Liver (tissue), 3 donors: ENCODE measurements at regions not wholly inside any gene's neighbourhood (a gene's known extent, or its start where the extent isn't known, plus 50 kb on each side); places are given as distances from the start of the nearest gene placed in this dataset.

Experiments
- CTCF ChIP-seq: fragments of 150-350 bp; IDR thresholded peaks from 2 replicates; pipeline ENCODE4 v1.5.1; 2017; ENCODE audit warnings: improper control_type of control experiment, low read depth, low read length; ENCODE audit not compliant: missing input control
- GABPA ChIP-seq, 2 donors: IDR thresholded peaks in 1 of 2; conservative IDR thresholded peaks in 1 of 2; 2 replicates each; pipeline ENCODE4 v1.6.1; 2016; ENCODE audit warnings: antibody characterized with exemption in 2 of 2, mild to moderate bottlenecking in 1 of 2, moderate library complexity in 1 of 2
- JUND ChIP-seq, 2 donors: IDR thresholded peaks; 2 replicates each; pipeline ENCODE4 v1.6.1; 2016; ENCODE audit warnings: antibody characterized with exemption in 2 of 2
- NR2F2 ChIP-seq: IDR thresholded peaks from 2 replicates; pipeline ENCODE4 v1.6.1; 2016; ENCODE audit warnings: antibody characterized with exemption
- RAD21 ChIP-seq, 2 donors: IDR thresholded peaks; 2 replicates each; pipeline ENCODE4 v1.6.1; 2016; ENCODE audit warnings: antibody characterized with exemption in 2 of 2, mild to moderate bottlenecking in 2 of 2
- SP1 ChIP-seq: IDR thresholded peaks from 2 replicates; pipeline ENCODE4 v1.6.1; 2018; ENCODE audit warnings: antibody characterized with exemption, mild to moderate bottlenecking
- TAF1 ChIP-seq: conservative IDR thresholded peaks from 2 replicates; pipeline ENCODE4 v1.6.1; 2016; ENCODE audit warnings: antibody characterized with exemption, mild to moderate bottlenecking
- YY1 ChIP-seq: IDR thresholded peaks from 2 replicates; pipeline ENCODE4 v1.6.1; 2016; ENCODE audit warnings: antibody characterized with exemption, mild to moderate bottlenecking
- donor health status: healthy.
- donor health status: healthy.

GRCh38 chr5:94080390-94080789, 339.0 kb upstream of the POU5F2 start:
- TF ChIP-seq CTCF (no peak), JUND (IDR thresholded peaks at IDR 0.05) (no peak), SP1 (no peak), NR2F2 (no peak), YY1 (no peak), GABPA (IDR thresholded peaks at IDR 0.05 in 1 of 2, conservative IDR thresholded peaks at IDR 0.05 in 1 of 2) (no peak), TAF1 (no peak), RAD21 (IDR thresholded peaks at IDR 0.05) (no peak)
